C4-2B (cell line): ENCODE measurements at regions not wholly inside any gene's neighbourhood (a gene's known extent, or its start where the extent isn't known, plus 50 kb on each side); places are given as distances from the start of the nearest gene placed in this dataset.

Experiments used
- ZFX ChIP-seq: fragments of 450-650 bp; IDR thresholded peaks from 2 replicates; pipeline ENCODE4 v1.6.1; 2017
- TF ChIP-seq, protein P1 (sequence below): fragments of 450-650 bp; conservative IDR thresholded peaks from 2 replicates; pipeline ENCODE4 v1.5.1; 2017; ENCODE audit warnings: mild to moderate bottlenecking

DNA sequence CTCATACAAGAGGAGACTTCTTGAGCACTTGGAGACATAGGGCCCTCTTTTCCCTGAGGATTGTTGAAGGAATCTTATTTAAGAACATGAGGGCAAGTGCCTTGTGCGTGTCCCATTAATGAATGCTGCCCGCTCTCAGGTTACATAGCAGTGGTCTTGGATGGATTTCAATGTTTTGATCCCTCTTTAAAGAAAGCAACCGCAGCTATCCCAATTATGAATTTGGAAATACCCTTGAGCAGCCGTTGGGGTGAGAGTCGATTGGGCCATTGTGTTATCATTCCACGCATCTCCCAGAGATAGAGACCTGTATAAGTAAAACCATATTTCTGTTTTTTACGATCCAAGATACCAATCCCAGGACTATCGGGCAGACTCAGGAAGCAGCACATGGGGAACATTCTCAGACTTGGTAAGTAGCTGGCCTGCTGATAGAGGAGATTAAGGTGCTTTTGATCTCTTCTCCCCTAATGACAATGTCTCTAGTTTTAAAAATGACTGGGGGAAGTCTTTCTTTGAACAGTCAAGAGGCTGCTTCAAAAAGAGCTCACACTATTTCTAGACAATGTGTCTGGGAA, 145.3 kb downstream of the MACROH2A1 start:
- TF ChIP-seq ZFX, result no peak
- TF ChIP-seq, protein P1, sequence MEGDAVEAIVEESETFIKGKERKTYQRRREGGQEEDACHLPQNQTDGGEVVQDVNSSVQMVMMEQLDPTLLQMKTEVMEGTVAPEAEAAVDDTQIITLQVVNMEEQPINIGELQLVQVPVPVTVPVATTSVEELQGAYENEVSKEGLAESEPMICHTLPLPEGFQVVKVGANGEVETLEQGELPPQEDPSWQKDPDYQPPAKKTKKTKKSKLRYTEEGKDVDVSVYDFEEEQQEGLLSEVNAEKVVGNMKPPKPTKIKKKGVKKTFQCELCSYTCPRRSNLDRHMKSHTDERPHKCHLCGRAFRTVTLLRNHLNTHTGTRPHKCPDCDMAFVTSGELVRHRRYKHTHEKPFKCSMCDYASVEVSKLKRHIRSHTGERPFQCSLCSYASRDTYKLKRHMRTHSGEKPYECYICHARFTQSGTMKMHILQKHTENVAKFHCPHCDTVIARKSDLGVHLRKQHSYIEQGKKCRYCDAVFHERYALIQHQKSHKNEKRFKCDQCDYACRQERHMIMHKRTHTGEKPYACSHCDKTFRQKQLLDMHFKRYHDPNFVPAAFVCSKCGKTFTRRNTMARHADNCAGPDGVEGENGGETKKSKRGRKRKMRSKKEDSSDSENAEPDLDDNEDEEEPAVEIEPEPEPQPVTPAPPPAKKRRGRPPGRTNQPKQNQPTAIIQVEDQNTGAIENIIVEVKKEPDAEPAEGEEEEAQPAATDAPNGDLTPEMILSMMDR, result no peak
